GM12874 (cell line): ENCODE measurements at regions not wholly inside any gene's neighbourhood (a gene's known extent, or its start where the extent isn't known, plus 50 kb on each side); places are given as distances from the start of the nearest gene placed in this dataset.

ENCODE experiments used
- TF ChIP-seq, protein P1 (sequence below): IDR thresholded peaks from 2 replicates; pipeline ENCODE4 v1.5.1; 2011; ENCODE audit warnings: low read depth, mild to moderate bottlenecking, control low read depth, low read length, moderate library complexity; ENCODE audit not compliant: insufficient read depth

GRCh38 chr13:105297839-105298238 lies 1237.6 kb downstream of the EFNB2 start:
- TF ChIP-seq, protein P1, sequence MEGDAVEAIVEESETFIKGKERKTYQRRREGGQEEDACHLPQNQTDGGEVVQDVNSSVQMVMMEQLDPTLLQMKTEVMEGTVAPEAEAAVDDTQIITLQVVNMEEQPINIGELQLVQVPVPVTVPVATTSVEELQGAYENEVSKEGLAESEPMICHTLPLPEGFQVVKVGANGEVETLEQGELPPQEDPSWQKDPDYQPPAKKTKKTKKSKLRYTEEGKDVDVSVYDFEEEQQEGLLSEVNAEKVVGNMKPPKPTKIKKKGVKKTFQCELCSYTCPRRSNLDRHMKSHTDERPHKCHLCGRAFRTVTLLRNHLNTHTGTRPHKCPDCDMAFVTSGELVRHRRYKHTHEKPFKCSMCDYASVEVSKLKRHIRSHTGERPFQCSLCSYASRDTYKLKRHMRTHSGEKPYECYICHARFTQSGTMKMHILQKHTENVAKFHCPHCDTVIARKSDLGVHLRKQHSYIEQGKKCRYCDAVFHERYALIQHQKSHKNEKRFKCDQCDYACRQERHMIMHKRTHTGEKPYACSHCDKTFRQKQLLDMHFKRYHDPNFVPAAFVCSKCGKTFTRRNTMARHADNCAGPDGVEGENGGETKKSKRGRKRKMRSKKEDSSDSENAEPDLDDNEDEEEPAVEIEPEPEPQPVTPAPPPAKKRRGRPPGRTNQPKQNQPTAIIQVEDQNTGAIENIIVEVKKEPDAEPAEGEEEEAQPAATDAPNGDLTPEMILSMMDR = no peak

DNA sequence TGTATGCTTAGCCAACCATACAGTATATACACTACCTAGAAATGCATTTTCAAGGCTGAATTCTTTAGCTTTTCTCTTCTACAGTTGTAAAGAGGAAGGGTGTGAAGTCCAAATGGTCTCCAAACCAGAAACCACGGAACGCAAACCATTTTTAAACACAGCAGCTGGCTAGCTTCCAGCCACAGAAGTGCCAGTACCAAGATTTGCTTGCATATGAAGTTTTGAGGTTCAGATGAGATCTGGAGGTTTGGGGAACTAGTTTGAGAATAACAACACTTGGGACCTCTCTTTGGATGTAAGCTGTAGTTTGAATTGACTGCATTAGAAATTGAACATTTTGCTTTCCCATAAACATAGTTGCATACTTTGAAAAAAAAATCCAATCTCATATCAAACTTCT lies 1243.5 kb downstream of the EFNB2 start:
- TF ChIP-seq, protein P1 = no peak

DNA sequence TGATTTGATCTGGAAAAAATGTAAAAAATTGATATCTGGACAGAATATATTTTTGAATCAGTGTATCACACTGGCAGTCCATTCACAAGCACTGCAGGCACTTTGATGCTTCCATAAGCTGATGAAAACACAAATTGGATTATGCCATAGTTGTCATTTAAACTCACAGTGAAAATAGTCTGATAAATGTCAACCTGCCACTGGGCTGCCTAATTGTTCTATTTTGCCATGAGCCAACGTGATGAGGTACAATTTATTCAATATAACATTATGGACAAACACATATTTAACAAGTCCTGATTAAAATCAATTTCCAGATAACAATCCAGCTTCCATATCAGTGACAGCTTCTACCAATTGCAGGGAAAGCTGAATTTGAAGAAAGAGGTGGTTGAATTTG lies 1244.9 kb downstream of the EFNB2 start:
- TF ChIP-seq, protein P1 = no peak

- TF ChIP-seq, protein P1 = no peak
Measured at GRCh38 chr13:105285526-105285925, 1249.9 kb downstream of the EFNB2 start.

DNA sequence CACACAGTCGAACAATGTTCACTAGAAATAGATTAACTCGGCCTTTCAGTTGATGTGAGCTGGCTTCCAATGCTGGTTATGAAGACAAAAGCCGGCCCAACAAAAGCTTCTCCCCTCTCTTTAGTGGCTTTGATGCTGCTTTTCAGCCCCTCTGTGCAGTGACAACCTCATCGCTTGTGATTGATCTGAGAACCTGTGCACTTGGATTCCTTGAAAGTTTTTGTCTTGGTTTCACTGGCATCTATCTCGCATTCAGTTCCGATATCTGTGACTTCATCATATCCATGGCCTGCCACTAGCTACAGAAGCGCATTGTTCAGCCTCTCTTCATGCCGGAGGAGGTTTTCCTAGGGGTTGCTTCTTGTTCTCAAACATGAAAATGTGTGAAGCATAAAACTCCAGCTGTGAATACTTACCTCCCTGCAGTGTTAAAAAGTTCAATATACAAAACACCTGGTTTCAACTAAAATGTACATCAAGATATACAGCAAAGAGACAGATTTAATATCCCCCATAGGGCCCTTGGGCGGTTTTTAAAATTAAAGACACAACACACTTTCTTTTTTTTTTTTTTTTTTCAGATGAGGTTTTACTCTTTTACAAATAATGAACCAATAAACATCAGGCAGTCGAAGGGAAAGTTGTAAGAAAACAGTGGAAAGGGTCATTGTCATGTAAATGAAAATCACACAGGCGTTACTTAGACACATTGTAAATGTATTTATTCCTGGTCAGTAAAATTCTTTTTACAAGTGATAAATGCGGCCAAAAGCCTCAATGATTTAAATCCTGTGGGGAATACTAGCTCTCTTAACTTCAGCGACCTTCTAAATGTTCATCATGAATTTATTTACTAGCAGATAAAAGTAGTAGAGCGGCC lies 1252.8 kb downstream of the EFNB2 start:
- TF ChIP-seq, protein P1 = no peak

DNA sequence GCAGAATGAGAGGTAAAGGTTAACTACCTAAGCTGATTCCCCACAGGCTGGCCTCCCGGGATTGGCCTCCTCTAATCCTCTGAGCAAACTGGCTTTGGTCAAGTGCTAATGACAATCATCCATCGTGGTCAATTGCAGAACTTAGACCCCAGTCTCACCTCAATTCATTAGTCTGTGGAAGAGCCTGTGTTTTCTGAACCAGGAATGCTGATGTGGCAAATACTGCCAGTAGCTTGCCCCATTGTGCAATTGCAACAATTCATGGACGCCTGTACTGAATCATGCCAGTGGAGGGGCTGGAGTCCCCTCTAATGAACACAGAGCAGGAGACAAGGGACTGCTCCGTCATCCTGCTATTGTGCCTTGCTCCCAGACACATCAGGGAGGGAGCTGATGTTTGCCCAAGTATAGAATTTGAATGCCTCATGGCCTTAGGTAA lies 1256.5 kb downstream of the EFNB2 start:
- TF ChIP-seq, protein P1 = no peak

DNA sequence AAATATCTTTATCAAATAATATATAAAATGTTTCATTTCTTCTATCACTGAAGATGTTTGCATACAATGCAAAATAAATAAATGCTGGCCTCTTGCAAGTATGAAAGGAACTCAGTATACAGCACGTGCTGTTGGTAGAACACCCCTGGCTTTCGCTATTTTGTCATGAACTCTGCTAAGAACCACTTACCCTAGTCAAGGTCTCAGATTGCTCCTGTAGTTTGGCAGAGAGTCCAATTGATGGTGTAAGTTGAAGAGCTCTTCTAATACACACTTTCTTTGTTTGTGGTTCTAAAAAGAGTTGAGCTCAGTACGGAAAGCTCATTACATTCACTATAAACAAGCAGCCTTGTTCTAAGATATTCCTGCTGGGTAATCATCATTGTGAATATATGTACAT lies 1258.9 kb downstream of the EFNB2 start:
- TF ChIP-seq, protein P1 = no peak
